ENCODE measurements at regions not wholly inside any gene's neighbourhood (a gene's known extent, or its start where the extent isn't known, plus 50 kb on each side); places are given as distances from the start of the nearest gene placed in this dataset.
A peak's percentile ranks its signal among the peaks of the same experiment; 100 is the strongest.

- no peaks in the 10 kb centered on the region for H3K36me3 ChIP-seq
- TF ChIP-seq CTCF (IDR thresholded peaks at IDR 0.05) = no peak
- H3K4me1 ChIP-seq = peaks cover 4 to 13% of the 10 kb centered on the region in 2 donors
- no peak overlapping the region for H3K27ac ChIP-seq
- H3K4me3 ChIP-seq = no peak overlapping the region
- intact Hi-C loops (cut with DNase I) = no loop called here
- DNase-seq = no peak
- no peak for ATAC-seq
- no peaks in the 10 kb centered on the region for H3K27me3 ChIP-seq
- no peaks in the 10 kb centered on the region for H3K9me3 ChIP-seq
These were observed 116.6 kb upstream of the TLE3 start for GRCh38 chr15:70214276-70214675.

- TF ChIP-seq CTCF (IDR thresholded peaks at IDR 0.05) = no peak
- Histone ChIP-seq H3K27ac (no peak overlapping the region), H3K27me3 (no peaks in the 10 kb centered on the region), H3K4me1 (peaks cover 4 to 13% of the 10 kb centered on the region in 2 donors), H3K4me3 (no peak overlapping the region), H3K36me3 (no peaks in the 10 kb centered on the region), H3K9me3 (no peaks in the 10 kb centered on the region)
- ATAC-seq (no peak), DNase-seq (no peak)
- intact Hi-C loops (cut with DNase I) = no loop called here
These were observed 116.1 kb upstream of the TLE3 start for GRCh38 chr15:70213794-70214193.

GRCh38 chr15:70212963-70213315 is 115.2 kb upstream of the TLE3 start:
- Histone ChIP-seq H3K27me3 (no peaks in the 10 kb centered on the region), H3K27ac (no peak overlapping the region), H3K4me1 (peaks cover 4 to 13% of the 10 kb centered on the region in 2 donors), H3K36me3 (no peaks in the 10 kb centered on the region), H3K9me3 (no peaks in the 10 kb centered on the region), H3K4me3 (no peak overlapping the region)
- no peak for ATAC-seq
- no peak for TF ChIP-seq CTCF (IDR thresholded peaks at IDR 0.05)
- intact Hi-C loops (cut with DNase I) = no loop called here
- peak in 1 of 4 donors; percentile 56 for DNase-seq

- DNase-seq = peak in 3 of 4 donors; percentile 60 to 77 (median 67)
- no peaks in the 10 kb centered on the region for H3K27me3 ChIP-seq
- H3K4me3 ChIP-seq = no peak overlapping the region
- intact Hi-C loops (cut with DNase I) = no loop called here
- H3K4me1 ChIP-seq = peaks cover 4 to 13% of the 10 kb centered on the region in 2 donors
- no peaks in the 10 kb centered on the region for H3K36me3 ChIP-seq
- no peaks in the 10 kb centered on the region for H3K9me3 ChIP-seq
- no peak overlapping the region for H3K27ac ChIP-seq
- peak; percentile 85 for ATAC-seq
- no peak for TF ChIP-seq CTCF (IDR thresholded peaks at IDR 0.05)
These were observed 114.7 kb upstream of the TLE3 start for GRCh38 chr15:70212286-70212962.

- TF ChIP-seq CTCF (IDR thresholded peaks at IDR 0.05) = no peak
- intact Hi-C loops (cut with DNase I) = no loop called here
- Histone ChIP-seq H3K36me3 (no peaks in the 10 kb centered on the region), H3K4me3 (no peak overlapping the region), H3K27me3 (no peaks in the 10 kb centered on the region), H3K27ac (no peak overlapping the region), H3K4me1 (peaks cover 4 to 13% of the 10 kb centered on the region in 2 donors), H3K9me3 (no peaks in the 10 kb centered on the region)
- DNase-seq (no peak), ATAC-seq (no peak)
These were observed 112.8 kb upstream of the TLE3 start for GRCh38 chr15:70210528-70210927.
